ENCODE measurements at regions not wholly inside any gene's neighbourhood (a gene's known extent, or its start where the extent isn't known, plus 50 kb on each side); places are given as distances from the start of the nearest gene placed in this dataset.

DNA sequence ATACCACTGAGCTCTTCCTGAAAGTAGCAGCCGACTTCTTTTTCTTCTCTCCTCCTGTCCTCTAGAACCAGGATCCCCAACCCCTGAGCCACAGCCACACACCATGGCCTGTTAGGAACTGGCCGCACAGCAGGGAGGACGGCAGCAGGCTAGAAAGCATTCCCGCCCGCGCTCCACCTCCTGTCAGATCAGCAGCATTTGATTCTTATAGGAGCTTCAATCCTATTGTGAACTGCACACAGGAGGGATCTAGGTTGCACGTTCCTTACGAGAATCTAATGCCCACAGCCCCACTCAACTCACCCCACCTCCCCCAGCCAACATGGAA, 179.1 kb upstream of the SH3BP4 start:
- H3F3A ChIP-seq (ENCODE audit: low read depth) = no peaks in the 10 kb centered on the region

DNA sequence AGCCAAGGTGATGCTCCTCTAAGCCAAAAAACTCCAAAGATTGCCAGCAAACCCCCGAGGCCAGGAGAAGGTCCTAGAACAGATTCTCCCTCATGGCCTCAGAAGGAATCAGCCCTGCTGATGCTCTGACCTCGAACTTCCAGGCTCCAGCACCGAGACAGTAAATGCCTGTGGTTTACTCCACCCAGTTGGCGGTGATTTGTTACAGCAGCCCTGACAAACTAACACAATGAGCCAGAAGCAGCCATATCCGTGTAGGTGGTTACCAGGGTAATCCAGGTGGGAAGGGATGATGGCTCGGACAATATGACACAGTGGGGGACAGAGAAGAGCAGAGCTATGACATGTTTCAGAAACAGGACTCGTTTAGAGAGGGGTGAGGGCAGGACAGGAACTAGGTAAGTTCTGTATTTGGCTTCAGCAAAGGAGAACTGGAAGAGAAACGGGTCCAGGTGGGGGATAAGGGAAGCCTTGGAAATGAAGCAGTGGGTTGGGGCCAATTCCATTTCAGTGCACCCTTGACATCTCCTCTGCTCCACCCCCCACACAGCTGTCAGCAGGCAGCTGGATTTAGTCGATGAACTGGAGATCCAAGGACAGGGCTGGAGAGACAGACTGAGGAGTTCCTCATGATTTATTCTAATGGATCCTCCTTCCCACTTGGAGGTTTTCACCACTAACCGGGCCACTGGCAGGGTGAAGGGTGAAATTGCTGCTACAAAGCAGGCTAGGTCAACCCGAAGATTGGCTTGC, 179.7 kb upstream of the SH3BP4 start:
- Histone ChIP-seq H2AFZ (ENCODE audit: low read length) (no peak overlapping the region), H3K36me3 (ENCODE audit: insufficient read depth, low read length) (no peaks in the 10 kb centered on the region), H3K4me3 (ENCODE audit: low read length, poor library complexity, severe bottlenecking) (no peak overlapping the region), H3F3A (ENCODE audit: low read depth) (no peaks in the 10 kb centered on the region), H3K9me3 (ENCODE audit: insufficient read depth, low read depth, low read length) (no peaks in the 10 kb centered on the region), H3K9me2 (replicated peaks; ENCODE audit: low read depth, low read length) (no peaks in the 10 kb centered on the region), H3K79me2 (ENCODE audit: insufficient read depth, low read length) (no peaks in the 10 kb centered on the region), H3K9ac (ENCODE audit: low read depth, low read length, poor library complexity, severe bottlenecking) (no peak overlapping the region), H4K20me1 (ENCODE audit: insufficient read depth, low read length, poor library complexity, severe bottlenecking) (no peaks in the 10 kb centered on the region), H3K4me2 (ENCODE audit: low read depth, low read length, poor library complexity, severe bottlenecking) (no peak overlapping the region), H3K27me3 (ENCODE audit: insufficient read depth, low read length, poor library complexity, severe bottlenecking) (no peaks in the 10 kb centered on the region), H3K4me1 (ENCODE audit: insufficient read depth, low read length, poor library complexity, severe bottlenecking) (peaks cover 3% of the 10 kb centered on the region)
- no peak for TF ChIP-seq EZH2phosphoT487 (IDR thresholded peaks at IDR 0.05; ENCODE audit: borderline replicate concordance)
- TF ChIP-seq, protein P1, sequence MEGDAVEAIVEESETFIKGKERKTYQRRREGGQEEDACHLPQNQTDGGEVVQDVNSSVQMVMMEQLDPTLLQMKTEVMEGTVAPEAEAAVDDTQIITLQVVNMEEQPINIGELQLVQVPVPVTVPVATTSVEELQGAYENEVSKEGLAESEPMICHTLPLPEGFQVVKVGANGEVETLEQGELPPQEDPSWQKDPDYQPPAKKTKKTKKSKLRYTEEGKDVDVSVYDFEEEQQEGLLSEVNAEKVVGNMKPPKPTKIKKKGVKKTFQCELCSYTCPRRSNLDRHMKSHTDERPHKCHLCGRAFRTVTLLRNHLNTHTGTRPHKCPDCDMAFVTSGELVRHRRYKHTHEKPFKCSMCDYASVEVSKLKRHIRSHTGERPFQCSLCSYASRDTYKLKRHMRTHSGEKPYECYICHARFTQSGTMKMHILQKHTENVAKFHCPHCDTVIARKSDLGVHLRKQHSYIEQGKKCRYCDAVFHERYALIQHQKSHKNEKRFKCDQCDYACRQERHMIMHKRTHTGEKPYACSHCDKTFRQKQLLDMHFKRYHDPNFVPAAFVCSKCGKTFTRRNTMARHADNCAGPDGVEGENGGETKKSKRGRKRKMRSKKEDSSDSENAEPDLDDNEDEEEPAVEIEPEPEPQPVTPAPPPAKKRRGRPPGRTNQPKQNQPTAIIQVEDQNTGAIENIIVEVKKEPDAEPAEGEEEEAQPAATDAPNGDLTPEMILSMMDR (conservative IDR thresholded peaks at IDR 0.05; ENCODE audit: low read length) = no peak

More for the DNA sequence above, 179.1 kb upstream of the SH3BP4 start:
- H3K36me3 ChIP-seq (ENCODE audit: insufficient read depth, low read length) = no peaks in the 10 kb centered on the region
- no peaks in the 10 kb centered on the region for H3K9me2 ChIP-seq (replicated peaks; ENCODE audit: low read depth, low read length)
- H3K4me1 ChIP-seq (ENCODE audit: insufficient read depth, low read length, poor library complexity, severe bottlenecking) = peaks cover 3% of the 10 kb centered on the region
- no peaks in the 10 kb centered on the region for H3K27me3 ChIP-seq (ENCODE audit: insufficient read depth, low read length, poor library complexity, severe bottlenecking)
- H2AFZ ChIP-seq (ENCODE audit: low read length) = no peak overlapping the region
- no peak overlapping the region for H3K4me2 ChIP-seq (ENCODE audit: low read depth, low read length, poor library complexity, severe bottlenecking)
- no peak overlapping the region for H3K9ac ChIP-seq (ENCODE audit: low read depth, low read length, poor library complexity, severe bottlenecking)
- no peak overlapping the region for H3K4me3 ChIP-seq (ENCODE audit: low read length, poor library complexity, severe bottlenecking)
- H3K9me3 ChIP-seq (ENCODE audit: insufficient read depth, low read depth, low read length) = no peaks in the 10 kb centered on the region
- H4K20me1 ChIP-seq (ENCODE audit: insufficient read depth, low read length, poor library complexity, severe bottlenecking) = no peaks in the 10 kb centered on the region
- TF ChIP-seq EZH2phosphoT487 (IDR thresholded peaks at IDR 0.05; ENCODE audit: borderline replicate concordance) = no peak
- TF ChIP-seq, protein P1 (conservative IDR thresholded peaks at IDR 0.05; ENCODE audit: low read length) = no peak
- H3K79me2 ChIP-seq (ENCODE audit: insufficient read depth, low read length) = no peaks in the 10 kb centered on the region

DNA sequence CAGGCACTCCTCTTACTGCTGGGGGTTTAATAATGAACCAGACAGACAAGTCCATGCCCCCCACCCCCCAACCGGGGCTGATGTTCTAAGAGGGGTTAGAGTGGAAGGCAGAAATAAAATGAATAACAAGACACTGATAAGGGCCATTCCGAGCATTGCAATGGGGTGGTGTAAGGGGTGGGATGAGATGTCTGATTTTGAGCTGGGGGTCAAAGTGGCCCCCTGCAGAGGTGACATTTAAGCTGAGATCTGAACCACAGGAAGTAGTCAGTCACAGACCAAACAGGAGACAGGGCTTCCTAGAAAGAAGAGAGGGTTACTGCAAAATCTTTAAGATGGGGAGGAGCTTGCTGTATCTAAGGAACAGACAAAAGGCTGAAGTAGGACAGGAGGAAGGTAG, 180.6 kb upstream of the SH3BP4 start:
- Histone ChIP-seq H4K20me1 (ENCODE audit: insufficient read depth, low read length, poor library complexity, severe bottlenecking) (no peaks in the 10 kb centered on the region), H3K9ac (ENCODE audit: low read depth, low read length, poor library complexity, severe bottlenecking) (no peak overlapping the region), H3K9me2 (replicated peaks; ENCODE audit: low read depth, low read length) (no peaks in the 10 kb centered on the region), H3K4me1 (ENCODE audit: insufficient read depth, low read length, poor library complexity, severe bottlenecking) (peaks cover 3% of the 10 kb centered on the region), H3K4me3 (ENCODE audit: low read length, poor library complexity, severe bottlenecking) (no peak overlapping the region), H3K4me2 (ENCODE audit: low read depth, low read length, poor library complexity, severe bottlenecking) (no peak overlapping the region), H3K27me3 (ENCODE audit: insufficient read depth, low read length, poor library complexity, severe bottlenecking) (no peaks in the 10 kb centered on the region), H2AFZ (ENCODE audit: low read length) (no peak overlapping the region), H3K36me3 (ENCODE audit: insufficient read depth, low read length) (no peaks in the 10 kb centered on the region), H3K9me3 (ENCODE audit: insufficient read depth, low read depth, low read length) (no peaks in the 10 kb centered on the region), H3F3A (ENCODE audit: low read depth) (no peaks in the 10 kb centered on the region), H3K79me2 (ENCODE audit: insufficient read depth, low read length) (no peaks in the 10 kb centered on the region)
- TF ChIP-seq, protein P1 (conservative IDR thresholded peaks at IDR 0.05; ENCODE audit: low read length) = no peak
- no peak for TF ChIP-seq EZH2phosphoT487 (IDR thresholded peaks at IDR 0.05; ENCODE audit: borderline replicate concordance)

All from Loucy (cell line).